ENCODE measurements at regions not wholly inside any gene's neighbourhood (a gene's known extent, or its start where the extent isn't known, plus 50 kb on each side); places are given as distances from the start of the nearest gene placed in this dataset.

GRCh38 chr1:60886090-60886489 lies 196.3 kb upstream of the NFIA start:
- no peak overlapping the region for H2AFZ ChIP-seq (ENCODE audit: low read length)
- peak overlapping the region in 1 of 3 experiments; percentile 64; a peak in 1 of 7 replicates for H3K27ac Mint-ChIP-seq

More at GRCh38 chr1:60886090-60886489, 196.3 kb upstream of the NFIA start:
- no peaks in the 10 kb centered on the region for H3K9me3 ChIP-seq (ENCODE audit: control insufficient read depth, low read depth, low read length)
- no peak overlapping the region for H3K27ac ChIP-seq (ENCODE audit: insufficient read length, low read depth, low read length)
- H2AK5ac ChIP-seq (ENCODE audit: insufficient read length, low read length), result no peak overlapping the region
- H3K4ac ChIP-seq (ENCODE audit: low read depth, low read length), result no peak overlapping the region
- H3T11ph ChIP-seq (ENCODE audit: low read length), result no peak overlapping the region
- H3K4me2 ChIP-seq (ENCODE audit: insufficient read depth, insufficient read length, low read length), result no peak overlapping the region
- H3K79me2 ChIP-seq (ENCODE audit: insufficient read depth, low read length), result no peaks in the 10 kb centered on the region
- no peaks in the 10 kb centered on the region for H3K9me3 Mint-ChIP-seq
- H4K91ac ChIP-seq (ENCODE audit: insufficient read length, low read depth, low read length), result no peak overlapping the region
- no peak overlapping the region for H3K4me3 Mint-ChIP-seq
- DNase-seq, result no peak
- no peak overlapping the region for H3K56ac ChIP-seq (ENCODE audit: insufficient read length, low read depth, low read length)
- H3K14ac ChIP-seq (ENCODE audit: insufficient read depth, low read length), result no peak overlapping the region
- no peak overlapping the region for H4K8ac ChIP-seq (replicated peaks; ENCODE audit: insufficient read length, low read depth, low read length)
- no CpG with 5 or more reads among the region's 1 CpG for WGBS (ENCODE audit: extremely low coverage, insufficient read length, low lambda C conversion rate)
- no peaks in the 10 kb centered on the region for H3K36me3 Mint-ChIP-seq (ENCODE audit: insufficient read depth in 1 of 3, low read depth in 3 of 3)
- no peaks in the 10 kb centered on the region for H4K20me1 ChIP-seq (ENCODE audit: control insufficient read depth, insufficient read depth, insufficient read length)
- H2BK20ac ChIP-seq (ENCODE audit: low read depth, low read length, poor library complexity, severe bottlenecking), result no peak overlapping the region
- no peak overlapping the region for H2BK12ac ChIP-seq (ENCODE audit: insufficient read length, low read depth, low read length)
- TF ChIP-seq, protein P1, sequence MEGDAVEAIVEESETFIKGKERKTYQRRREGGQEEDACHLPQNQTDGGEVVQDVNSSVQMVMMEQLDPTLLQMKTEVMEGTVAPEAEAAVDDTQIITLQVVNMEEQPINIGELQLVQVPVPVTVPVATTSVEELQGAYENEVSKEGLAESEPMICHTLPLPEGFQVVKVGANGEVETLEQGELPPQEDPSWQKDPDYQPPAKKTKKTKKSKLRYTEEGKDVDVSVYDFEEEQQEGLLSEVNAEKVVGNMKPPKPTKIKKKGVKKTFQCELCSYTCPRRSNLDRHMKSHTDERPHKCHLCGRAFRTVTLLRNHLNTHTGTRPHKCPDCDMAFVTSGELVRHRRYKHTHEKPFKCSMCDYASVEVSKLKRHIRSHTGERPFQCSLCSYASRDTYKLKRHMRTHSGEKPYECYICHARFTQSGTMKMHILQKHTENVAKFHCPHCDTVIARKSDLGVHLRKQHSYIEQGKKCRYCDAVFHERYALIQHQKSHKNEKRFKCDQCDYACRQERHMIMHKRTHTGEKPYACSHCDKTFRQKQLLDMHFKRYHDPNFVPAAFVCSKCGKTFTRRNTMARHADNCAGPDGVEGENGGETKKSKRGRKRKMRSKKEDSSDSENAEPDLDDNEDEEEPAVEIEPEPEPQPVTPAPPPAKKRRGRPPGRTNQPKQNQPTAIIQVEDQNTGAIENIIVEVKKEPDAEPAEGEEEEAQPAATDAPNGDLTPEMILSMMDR (conservative IDR thresholded peaks at IDR 0.05), result no peak
- H3K23me2 ChIP-seq (ENCODE audit: insufficient read length, low read depth, low read length, poor library complexity, severe bottlenecking), result peaks cover 2% of the 10 kb centered on the region
- H3K18ac ChIP-seq (ENCODE audit: insufficient read length, low read depth, low read length), result no peak overlapping the region
- no peak overlapping the region for H3K23ac ChIP-seq (ENCODE audit: insufficient read length, low read depth, low read length)
- H2BK15ac ChIP-seq (ENCODE audit: low read depth, low read length), result no peak overlapping the region
- H3K27me3 Mint-ChIP-seq (ENCODE audit: low read depth), result no peaks in the 10 kb centered on the region
- H3K27me3 ChIP-seq (ENCODE audit: insufficient read depth, low read length), result no peaks in the 10 kb centered on the region
- no peaks in the 10 kb centered on the region for H3K79me1 ChIP-seq (ENCODE audit: insufficient read depth, low read depth, low read length, poor library complexity, severe bottlenecking)
- H3K4me1 Mint-ChIP-seq, result peaks cover 22 to 23% of the 10 kb centered on the region in 2 experiments
- no peak overlapping the region for H4K5ac ChIP-seq (ENCODE audit: insufficient read length, low read depth, low read length)
- H3K9ac ChIP-seq (ENCODE audit: extremely low read depth, insufficient read length, low read length), result no peak overlapping the region
- H3K4me1 ChIP-seq (ENCODE audit: insufficient read depth, low read length), result 0 out of 2 replicates have a peak, but pooled peaks cover 4% of the 10 kb centered on the region
- no peak overlapping the region for H2BK120ac ChIP-seq (ENCODE audit: low read depth, low read length, poor library complexity, severe bottlenecking)
- H2BK5ac ChIP-seq (ENCODE audit: insufficient read length, low read length), result no peak overlapping the region
